Adrenal gland (tissue), 5 donors: ENCODE measurements at regions not wholly inside any gene's neighbourhood (a gene's known extent, or its start where the extent isn't known, plus 50 kb on each side); places are given as distances from the start of the nearest gene placed in this dataset.

Experiments
- CTCF ChIP-seq, 6 experiments: fragments of 450-650 bp in 4 of 6; fragments of 200-600 bp in 2 of 6; sonication (generic) in 1 of 6; IDR thresholded peaks; 1 replicate in 5 of 6; 2 replicates in 1 of 6; pipeline versions ENCODE4 v1.5.1 to v1.8.0; 2016 to 2021; ENCODE audit warnings: antibody characterized with exemption in 6 of 6, mild to moderate bottlenecking in 2 of 6, moderate library complexity in 1 of 6
- POLR2A ChIP-seq, 2 donors: fragments of 450-650 bp; IDR thresholded peaks; one replicate each; pipeline ENCODE4 v1.6.1; 2017; ENCODE audit warnings: antibody characterized with exemption in 2 of 2, mild to moderate bottlenecking in 2 of 2, moderate library complexity in 1 of 2
- donor health status: DM: no; HTN: no; CAD: no.

- TF ChIP-seq POLR2A (IDR thresholded peaks at IDR 0.05): no peak
- TF ChIP-seq CTCF (IDR thresholded peaks at IDR 0.05): no peak
Observed at GRCh38 chr3:154552338-154552737, 122.3 kb upstream of the GPR149 start.
